GM12891 (cell line): ENCODE measurements at regions not wholly inside any gene's neighbourhood (a gene's known extent, or its start where the extent isn't known, plus 50 kb on each side); places are given as distances from the start of the nearest gene placed in this dataset.

Experiments
- POLR2A ChIP-seq: IDR thresholded peaks from 2 replicates; pipeline ENCODE4 v1.6.1; 2011; ENCODE audit warnings: low read depth, low read length, control low read depth
- POLR2AphosphoS5 ChIP-seq: IDR thresholded peaks from 2 replicates; pipeline ENCODE4 v1.6.1; 2011; ENCODE audit warnings: low read depth, low read length, control low read depth
- TAF1 ChIP-seq: IDR thresholded peaks from 2 replicates; pipeline ENCODE4 v1.6.1; 2011; ENCODE audit warnings: low read depth, low read length, control low read depth

- TF ChIP-seq POLR2AphosphoS5 (no peak), TAF1 (no peak), POLR2A (no peak)
These were observed 291.6 kb downstream of the TLE1 start for GRCh38 chr9:81397481-81398381.
